CD14-positive monocyte (primary cell): ENCODE measurements at regions not wholly inside any gene's neighbourhood (a gene's known extent, or its start where the extent isn't known, plus 50 kb on each side); places are given as distances from the start of the nearest gene placed in this dataset.

Experiments
- DNase-seq, 3 donors: peaks; one replicate each; pipeline ENCODE4 v3.0.0-alpha.2; 2011 to 2022
- H2AFZ ChIP-seq: 2 replicates; pipeline ENCODE4 v1.6.0; 2012; ENCODE audit warnings: mild to moderate bottlenecking, low read depth, low read length, inconsistent platforms; ENCODE audit not compliant: insufficient read depth, poor library complexity, severe bottlenecking
- H3K27ac ChIP-seq, 2 donors: 1 replicate in 1 of 2; 2 replicates in 1 of 2; pipeline ENCODE4 v1.5.1; 2012 to 2013; ENCODE audit warnings: low read length in 2 of 2, control low read depth in 1 of 2, inconsistent platforms in 1 of 2, low read depth in 1 of 2, mild to moderate bottlenecking in 1 of 2
- H3K27me3 ChIP-seq, 2 donors: one replicate each; pipeline versions ENCODE4 v1.6.0 to v1.6.1; 2011 to 2013; ENCODE audit warnings: low read length in 2 of 2; ENCODE audit not compliant: control insufficient read depth in 2 of 2, insufficient read depth in 2 of 2
- H3K36me3 ChIP-seq, 2 donors: replicated peaks in 1 of 2; 1 replicate in 1 of 2; 2 replicates in 1 of 2; pipeline versions ENCODE4 v1.5.1 to v1.6.1; 2012 to 2013; ENCODE audit warnings: low read length in 2 of 2, control low read depth in 1 of 2, inconsistent platforms in 1 of 2, mild to moderate bottlenecking in 1 of 2; ENCODE audit not compliant: insufficient read depth in 2 of 2, control insufficient read depth in 1 of 2
- H3K4me1 ChIP-seq, 2 donors: 1 replicate in 1 of 2; 2 replicates in 1 of 2; pipeline versions ENCODE4 v1.5.1 to v1.6.1; 2012 to 2013; ENCODE audit warnings: low read length in 2 of 2, control low read depth in 1 of 2, inconsistent platforms in 1 of 2, mild to moderate bottlenecking in 1 of 2, moderate library complexity in 1 of 2; ENCODE audit not compliant: insufficient read depth in 2 of 2, control insufficient read depth in 1 of 2
- H3K4me2 ChIP-seq: replicated peaks from 2 replicates; pipeline ENCODE3; 2012; ENCODE audit warnings: low read length, moderate library complexity, mild to moderate bottlenecking; ENCODE audit not compliant: poor library complexity, severe bottlenecking; ENCODE audit errors: extremely low read depth
- H3K4me3 ChIP-seq, 3 experiments: fragments of 200-600 bp in 1 of 3; sonication (generic) in 1 of 3; replicated peaks in 1 of 3; 1 replicate in 2 of 3; 2 replicates in 1 of 3; pipeline ENCODE4 v1.5.1; 2011 to 2013; ENCODE audit warnings: low read length in 3 of 3, mild to moderate bottlenecking in 3 of 3, control low read depth in 2 of 3, low read depth in 2 of 3, inconsistent platforms in 1 of 3, moderate library complexity in 1 of 3
- H3K79me2 ChIP-seq: 2 replicates; pipeline ENCODE4 v1.6.0; 2012; ENCODE audit warnings: mild to moderate bottlenecking, control low read depth, inconsistent platforms, low read length, moderate library complexity; ENCODE audit not compliant: insufficient read depth
- H3K9ac ChIP-seq: 2 replicates; pipeline ENCODE4 v1.6.0; 2017; ENCODE audit warnings: low read length, mild to moderate bottlenecking; ENCODE audit not compliant: insufficient read depth, poor library complexity, severe bottlenecking
- H3K9me3 ChIP-seq, 2 donors: replicated peaks in 1 of 2; 1 replicate in 1 of 2; 2 replicates in 1 of 2; pipeline versions ENCODE4 v1.5.1 to v1.6.1; 2012 to 2013; ENCODE audit warnings: low read length in 2 of 2, control low read depth in 1 of 2; ENCODE audit not compliant: control insufficient read depth in 1 of 2, insufficient read depth in 1 of 2
- H4K20me1 ChIP-seq: 2 replicates; pipeline ENCODE4 v1.6.0; 2012; ENCODE audit warnings: mild to moderate bottlenecking, low read length, control low read depth, moderate library complexity; ENCODE audit not compliant: insufficient read depth
- H3K27ac Mint-ChIP-seq, 7 donors: one replicate each; pipeline ENCODE4 v1.8.0; 2020; ENCODE audit warnings: mild to moderate bottlenecking in 7 of 7, mixed read lengths in 7 of 7, moderate library complexity in 6 of 7, inconsistent platforms in 2 of 7
- H3K27me3 Mint-ChIP-seq, 3 donors: one replicate each; pipeline ENCODE4 v1.8.0; 2021 to 2022; ENCODE audit warnings: low read depth in 3 of 3, mild to moderate bottlenecking in 3 of 3, mixed read lengths in 3 of 3, moderate library complexity in 3 of 3, inconsistent platforms in 1 of 3
- H3K36me3 Mint-ChIP-seq, 2 donors: one replicate each; pipeline ENCODE4 v1.8.0; 2020; ENCODE audit warnings: mixed read lengths in 2 of 2, inconsistent platforms in 1 of 2, mild to moderate bottlenecking in 1 of 2
- H3K4me1 Mint-ChIP-seq: one replicate; pipeline ENCODE4 v1.8.0; 2020; ENCODE audit warnings: mild to moderate bottlenecking, mixed read lengths
- H3K4me3 Mint-ChIP-seq, 2 donors: one replicate each; pipeline ENCODE4 v1.8.0; 2020; ENCODE audit warnings: mild to moderate bottlenecking in 2 of 2, mixed read lengths in 2 of 2, moderate library complexity in 1 of 2
- H3K9me3 Mint-ChIP-seq, 7 donors: one replicate each; pipeline ENCODE4 v1.8.0; 2020 to 2022; ENCODE audit warnings: mixed read lengths in 7 of 7, mild to moderate bottlenecking in 6 of 7, moderate library complexity in 6 of 7, inconsistent platforms in 2 of 7
- WGBS: methylation state at CpG from one replicate; pipeline ENCODE4 v1.1.5; 2013; ENCODE audit warnings: missing lambda C conversion rate; ENCODE audit not compliant: insufficient coverage; 5-methylcytosine and 5-hydroxymethylcytosine counted together
- intact Hi-C, 2 donors: fragments of 100-400 bp; cut with micrococcal nuclease; formaldehyde crosslinking; loops; one replicate each; pipeline versions ENCODE4 v1.15.0 to v1.15.1; 2023
- TF ChIP-seq, protein P1 (sequence below): fragments of 200-600 bp; IDR thresholded peaks from one replicate; pipeline ENCODE4 v1.8.0; 2022; ENCODE audit warnings: antibody characterized with exemption, mild to moderate bottlenecking

DNA sequence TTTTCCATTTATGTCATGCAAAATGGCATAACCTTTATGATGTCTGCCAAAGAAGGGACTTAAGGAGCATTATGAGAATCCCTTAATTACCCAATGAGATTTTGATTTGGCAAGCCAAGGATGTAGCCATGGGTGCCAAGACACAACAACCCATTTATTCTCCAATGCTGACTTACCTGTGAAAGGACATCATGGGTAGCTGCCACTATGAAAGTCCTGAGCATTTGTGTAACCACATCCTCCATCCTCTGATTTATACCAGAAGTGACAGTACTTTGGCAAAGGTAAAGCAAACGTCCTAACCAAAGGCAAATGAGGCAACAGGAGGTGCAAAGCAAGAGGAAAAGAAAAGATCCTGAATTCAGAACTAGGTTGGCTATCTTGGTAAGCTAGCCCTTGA, 87.3 kb upstream of the EMCN start:
- H3K4me3 Mint-ChIP-seq, result no peak overlapping the region
- Histone ChIP-seq H3K4me1 (no peaks in the 10 kb centered on the region), H3K27ac (no peak overlapping the region), H3K4me2 (no peak overlapping the region), H4K20me1 (no peaks in the 10 kb centered on the region), H3K4me3 (no peak overlapping the region), H2AFZ (no peak overlapping the region), H3K9ac (no peak overlapping the region), H3K36me3 (no peaks in the 10 kb centered on the region), H3K9me3 (no peaks in the 10 kb centered on the region), H3K27me3 (no peaks in the 10 kb centered on the region), H3K79me2 (no peaks in the 10 kb centered on the region)
- peaks cover 4 to 17% (median 15%) of the 10 kb centered on the region in 7 donors for H3K9me3 Mint-ChIP-seq
- TF ChIP-seq, protein P1, sequence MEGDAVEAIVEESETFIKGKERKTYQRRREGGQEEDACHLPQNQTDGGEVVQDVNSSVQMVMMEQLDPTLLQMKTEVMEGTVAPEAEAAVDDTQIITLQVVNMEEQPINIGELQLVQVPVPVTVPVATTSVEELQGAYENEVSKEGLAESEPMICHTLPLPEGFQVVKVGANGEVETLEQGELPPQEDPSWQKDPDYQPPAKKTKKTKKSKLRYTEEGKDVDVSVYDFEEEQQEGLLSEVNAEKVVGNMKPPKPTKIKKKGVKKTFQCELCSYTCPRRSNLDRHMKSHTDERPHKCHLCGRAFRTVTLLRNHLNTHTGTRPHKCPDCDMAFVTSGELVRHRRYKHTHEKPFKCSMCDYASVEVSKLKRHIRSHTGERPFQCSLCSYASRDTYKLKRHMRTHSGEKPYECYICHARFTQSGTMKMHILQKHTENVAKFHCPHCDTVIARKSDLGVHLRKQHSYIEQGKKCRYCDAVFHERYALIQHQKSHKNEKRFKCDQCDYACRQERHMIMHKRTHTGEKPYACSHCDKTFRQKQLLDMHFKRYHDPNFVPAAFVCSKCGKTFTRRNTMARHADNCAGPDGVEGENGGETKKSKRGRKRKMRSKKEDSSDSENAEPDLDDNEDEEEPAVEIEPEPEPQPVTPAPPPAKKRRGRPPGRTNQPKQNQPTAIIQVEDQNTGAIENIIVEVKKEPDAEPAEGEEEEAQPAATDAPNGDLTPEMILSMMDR, result no peak
- WGBS, result no CpG with 5 or more reads among the region's 1 CpG
- no peak for DNase-seq
- no peaks in the 10 kb centered on the region for H3K4me1 Mint-ChIP-seq
- H3K36me3 Mint-ChIP-seq, result no peaks in the 10 kb centered on the region
- no peak overlapping the region for H3K27ac Mint-ChIP-seq
- no peaks in the 10 kb centered on the region for H3K27me3 Mint-ChIP-seq
- intact Hi-C loops, result no loop called here

DNA sequence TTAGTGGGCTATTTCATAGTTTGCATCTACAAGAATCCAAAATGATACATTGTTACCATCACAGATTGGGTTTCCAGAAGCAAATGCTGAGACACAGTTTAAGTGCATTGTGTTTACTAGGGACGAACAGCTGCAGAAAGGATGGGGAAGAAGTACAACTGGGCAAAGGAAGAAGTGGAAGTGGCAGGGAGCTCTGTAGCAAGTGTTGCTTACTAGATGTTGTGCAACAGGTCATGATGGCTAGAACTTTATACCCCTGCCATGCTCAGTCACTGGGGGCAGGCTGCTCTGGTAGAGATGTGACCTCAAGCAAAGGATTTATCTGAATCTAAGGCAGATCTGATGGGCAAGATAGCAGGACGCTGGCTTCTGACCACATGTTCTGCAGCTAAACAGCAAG, 76.1 kb upstream of the EMCN start:
- peaks cover 0 to 7% (median 4%) of the 10 kb centered on the region in 7 donors for H3K9me3 Mint-ChIP-seq
- H3K4me3 Mint-ChIP-seq, result no peak overlapping the region
- H3K27me3 Mint-ChIP-seq, result no peaks in the 10 kb centered on the region
- no peaks in the 10 kb centered on the region for H3K79me2 ChIP-seq
- intact Hi-C loops, result no loop called here
- peak in 2 of 3 donors; percentile 2 to 15 for DNase-seq
- H3K4me1 ChIP-seq, result peaks cover 6 to 8% of the 10 kb centered on the region in 2 donors
- TF ChIP-seq, protein P1, result no peak
- no peak overlapping the region for H3K9ac ChIP-seq
- H4K20me1 ChIP-seq, result no peaks in the 10 kb centered on the region
- no peak overlapping the region for H3K4me3 ChIP-seq
- WGBS, result 0% methylated on average over 2 of the region's 2 CpGs
- no peak overlapping the region for H3K27ac ChIP-seq
- H3K36me3 ChIP-seq, result no peaks in the 10 kb centered on the region
- H3K27ac Mint-ChIP-seq, result no peak overlapping the region
- H2AFZ ChIP-seq, result no peak overlapping the region
- H3K27me3 ChIP-seq, result no peaks in the 10 kb centered on the region
- peaks cover 11% of the 10 kb centered on the region for H3K4me1 Mint-ChIP-seq
- H3K9me3 ChIP-seq, result no peaks in the 10 kb centered on the region
- H3K36me3 Mint-ChIP-seq, result no peaks in the 10 kb centered on the region
- H3K4me2 ChIP-seq, result no peak overlapping the region
